HepG2 (cell line): ENCODE measurements at regions not wholly inside any gene's neighbourhood (a gene's known extent, or its start where the extent isn't known, plus 50 kb on each side); places are given as distances from the start of the nearest gene placed in this dataset.

Experiments used
- DMAP1 ChIP-seq: IDR thresholded peaks from 2 replicates; pipeline ENCODE4 v1.6.1; 2016
- DNMT1 ChIP-seq: sonication (generic); formaldehyde crosslinking; IDR thresholded peaks from 2 replicates; pipeline ENCODE4 v1.5.1; 2020; ENCODE audit warnings: mild to moderate bottlenecking, missing genetic modification reagents
- EHMT2 ChIP-seq: fragments of 200-600 bp; sonication (generic); IDR thresholded peaks from 2 replicates; pipeline ENCODE4 v1.7.0; 2017; ENCODE audit warnings: antibody characterized with exemption, low read depth, low read length, borderline replicate concordance
- JDP2 ChIP-seq: sonication (generic); formaldehyde crosslinking; IDR thresholded peaks from 2 replicates; pipeline ENCODE4 v1.8.1; 2022; ENCODE audit warnings: missing genetic modification reagents, borderline replicate concordance
- KLF9 ChIP-seq: IDR thresholded peaks from 2 replicates; pipeline ENCODE4 v1.6.1; 2016; ENCODE audit warnings: low read depth
- MEIS1 ChIP-seq: sonication (generic); formaldehyde crosslinking; IDR thresholded peaks from 2 replicates; pipeline ENCODE4 v1.9.0; 2021; ENCODE audit warnings: mild to moderate bottlenecking, missing genetic modification reagents, moderate library complexity, borderline replicate concordance
- MYNN ChIP-seq: sonication (generic); formaldehyde crosslinking; IDR thresholded peaks from 2 replicates; pipeline ENCODE4 v1.4.0; 2020; ENCODE audit warnings: mild to moderate bottlenecking, low read depth, missing genetic modification reagents
- NFYB ChIP-seq: sonication (generic); formaldehyde crosslinking; IDR thresholded peaks from 2 replicates; pipeline ENCODE4 v1.4.0; 2020; ENCODE audit warnings: missing genetic modification reagents
- PLRG1 ChIP-seq: fragments of 450-650 bp; conservative IDR thresholded peaks from 2 replicates; pipeline ENCODE4 v1.6.1; 2016
- POLR2A ChIP-seq, 2 experiments: IDR thresholded peaks; 2 replicates each; pipeline ENCODE4 v1.6.1; 2011; ENCODE audit warnings: low read depth in 2 of 2, low read length in 2 of 2, mild to moderate bottlenecking in 1 of 2, moderate library complexity in 1 of 2; ENCODE audit not compliant: insufficient read depth in 1 of 2
- RBFOX2 ChIP-seq: fragments of 200-400 bp; formaldehyde crosslinking; IDR thresholded peaks from 2 replicates; pipeline ENCODE4 v1.6.1; 2017; ENCODE audit warnings: low read depth, mild to moderate bottlenecking, low read length
- RBM22 ChIP-seq: fragments of 200-400 bp; formaldehyde crosslinking; optimal IDR thresholded peaks from 2 replicates; pipeline ENCODE3; 2017; ENCODE audit warnings: mild to moderate bottlenecking, low read length, moderate library complexity
- REL ChIP-seq: sonication (generic); formaldehyde crosslinking; conservative IDR thresholded peaks from 2 replicates; pipeline ENCODE4 v1.8.0; 2022; ENCODE audit warnings: mild to moderate bottlenecking, missing genetic modification reagents, moderate library complexity
- SATB2 ChIP-seq: sonication (generic); formaldehyde crosslinking; IDR thresholded peaks from 2 replicates; pipeline ENCODE4 v1.5.0; 2020; ENCODE audit warnings: missing genetic modification reagents
- SP2 ChIP-seq: sonication (generic); formaldehyde crosslinking; IDR thresholded peaks from 2 replicates; pipeline ENCODE4 v1.5.1; 2020; ENCODE audit warnings: mild to moderate bottlenecking, missing genetic modification reagents
- ZFP41 ChIP-seq: sonication (generic); formaldehyde crosslinking; IDR thresholded peaks from 2 replicates; pipeline ENCODE4 v1.4.0; 2020; ENCODE audit warnings: mild to moderate bottlenecking, missing genetic modification reagents, borderline replicate concordance
- ZMYM4 ChIP-seq: sonication (generic); formaldehyde crosslinking; IDR thresholded peaks from 2 replicates; pipeline ENCODE4 v1.8.1; 2023; ENCODE audit warnings: mild to moderate bottlenecking, missing genetic modification reagents
- ZNF136 ChIP-seq: sonication (generic); formaldehyde crosslinking; IDR thresholded peaks from 2 replicates; pipeline ENCODE4 v1.8.1; 2022; ENCODE audit warnings: low read depth, mild to moderate bottlenecking, moderate library complexity, missing genetic modification reagents
- ZNF17 ChIP-seq: sonication (generic); formaldehyde crosslinking; IDR thresholded peaks from 2 replicates; pipeline ENCODE4 v1.5.0; 2020; ENCODE audit warnings: mild to moderate bottlenecking, missing genetic modification reagents
- ZNF34 ChIP-seq: sonication (generic); formaldehyde crosslinking; IDR thresholded peaks from 2 replicates; pipeline ENCODE4 v1.4.0; 2020; ENCODE audit warnings: mild to moderate bottlenecking, missing genetic modification reagents, borderline replicate concordance
- TF ChIP-seq, protein P1 (sequence below): sonication (generic); formaldehyde crosslinking; conservative IDR thresholded peaks from 2 replicates; pipeline ENCODE4 v1.8.0; 2022; ENCODE audit warnings: mild to moderate bottlenecking, moderate library complexity, missing genetic modification reagents
- TF ChIP-seq, protein P2 (sequence below): sonication (generic); formaldehyde crosslinking; IDR thresholded peaks from 2 replicates; pipeline ENCODE4 v1.9.0; 2021; ENCODE audit warnings: missing genetic modification reagents, mild to moderate bottlenecking, borderline replicate concordance
- TF ChIP-seq, protein P3 (sequence below): sonication (generic); formaldehyde crosslinking; IDR thresholded peaks from 2 replicates; pipeline ENCODE4 v1.8.1; 2022; ENCODE audit warnings: low read depth, mild to moderate bottlenecking, missing genetic modification reagents
- TF ChIP-seq, protein P4 (sequence below): sonication (generic); formaldehyde crosslinking; IDR thresholded peaks from 2 replicates; pipeline ENCODE4 v1.5.1; 2020; ENCODE audit warnings: missing genetic modification reagents, mild to moderate bottlenecking, borderline replicate concordance
- TF ChIP-seq, protein P5 (sequence below): IDR thresholded peaks from 2 replicates; pipeline ENCODE4 v1.6.1; 2016

DNA sequence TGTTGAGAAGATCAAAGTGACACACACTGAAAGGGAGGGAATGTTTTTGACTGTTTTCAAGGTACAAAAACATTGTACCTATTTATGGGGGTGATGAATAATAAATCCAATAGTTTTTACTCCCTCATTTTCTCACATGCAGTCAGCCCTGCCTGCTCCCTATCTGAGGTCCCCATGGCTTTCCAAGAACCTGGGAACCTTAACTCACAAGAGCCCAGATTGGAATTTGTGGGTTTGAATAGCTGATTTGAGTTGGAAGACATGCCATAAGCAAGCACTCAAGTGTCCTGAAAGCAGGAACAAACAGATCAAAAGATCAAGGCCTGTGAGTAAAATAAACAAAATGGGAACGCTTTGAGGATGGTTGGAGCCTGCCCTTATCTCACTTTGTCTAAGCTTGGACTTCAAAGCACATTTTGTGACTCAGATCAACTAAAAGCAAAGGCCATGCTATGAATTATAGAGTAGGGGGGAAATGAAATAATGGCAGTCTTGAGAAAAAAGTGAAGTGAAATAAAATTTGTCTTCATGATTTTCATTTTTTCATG lies 136.6 kb downstream of the LYPLAL1 start (continued):
- 0 out of 2 replicates have a peak, but pooled peaks have one; percentile 62 for TF ChIP-seq MEIS1 (CRISPR knock-in tag)
- no peak for TF ChIP-seq POLR2A (IDR thresholded peaks at IDR 0.05; ENCODE audit: insufficient read depth in 1 of 2, low read depth in 2 of 2, low read length in 2 of 2)
- peak; percentile 41; the same call in 1 of the 2 replicates for TF ChIP-seq DMAP1 (CRISPR knock-in tag)
- no peak for TF ChIP-seq KLF9 (CRISPR knock-in tag)
- peak; percentile 95 for TF ChIP-seq ZMYM4
- no peak; the same call in 1 of the 2 replicates for TF ChIP-seq SATB2
- TF ChIP-seq, protein P1, sequence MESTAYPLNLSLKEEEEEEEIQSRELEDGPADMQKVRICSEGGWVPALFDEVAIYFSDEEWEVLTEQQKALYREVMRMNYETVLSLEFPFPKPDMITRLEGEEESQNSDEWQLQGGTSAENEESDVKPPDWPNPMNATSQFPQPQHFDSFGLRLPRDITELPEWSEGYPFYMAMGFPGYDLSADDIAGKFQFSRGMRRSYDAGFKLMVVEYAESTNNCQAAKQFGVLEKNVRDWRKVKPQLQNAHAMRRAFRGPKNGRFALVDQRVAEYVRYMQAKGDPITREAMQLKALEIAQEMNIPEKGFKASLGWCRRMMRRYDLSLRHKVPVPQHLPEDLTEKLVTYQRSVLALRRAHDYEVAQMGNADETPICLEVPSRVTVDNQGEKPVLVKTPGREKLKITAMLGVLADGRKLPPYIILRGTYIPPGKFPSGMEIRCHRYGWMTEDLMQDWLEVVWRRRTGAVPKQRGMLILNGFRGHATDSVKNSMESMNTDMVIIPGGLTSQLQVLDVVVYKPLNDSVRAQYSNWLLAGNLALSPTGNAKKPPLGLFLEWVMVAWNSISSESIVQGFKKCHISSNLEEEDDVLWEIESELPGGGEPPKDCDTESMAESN: 0 out of 2 replicates have a peak, but pooled peaks have one; percentile 33
- TF ChIP-seq, protein P2, sequence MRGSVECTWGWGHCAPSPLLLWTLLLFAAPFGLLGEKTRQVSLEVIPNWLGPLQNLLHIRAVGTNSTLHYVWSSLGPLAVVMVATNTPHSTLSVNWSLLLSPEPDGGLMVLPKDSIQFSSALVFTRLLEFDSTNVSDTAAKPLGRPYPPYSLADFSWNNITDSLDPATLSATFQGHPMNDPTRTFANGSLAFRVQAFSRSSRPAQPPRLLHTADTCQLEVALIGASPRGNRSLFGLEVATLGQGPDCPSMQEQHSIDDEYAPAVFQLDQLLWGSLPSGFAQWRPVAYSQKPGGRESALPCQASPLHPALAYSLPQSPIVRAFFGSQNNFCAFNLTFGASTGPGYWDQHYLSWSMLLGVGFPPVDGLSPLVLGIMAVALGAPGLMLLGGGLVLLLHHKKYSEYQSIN (CRISPR knock-in tag): no peak
- TF ChIP-seq RBM22: no peak
- TF ChIP-seq, protein P3, sequence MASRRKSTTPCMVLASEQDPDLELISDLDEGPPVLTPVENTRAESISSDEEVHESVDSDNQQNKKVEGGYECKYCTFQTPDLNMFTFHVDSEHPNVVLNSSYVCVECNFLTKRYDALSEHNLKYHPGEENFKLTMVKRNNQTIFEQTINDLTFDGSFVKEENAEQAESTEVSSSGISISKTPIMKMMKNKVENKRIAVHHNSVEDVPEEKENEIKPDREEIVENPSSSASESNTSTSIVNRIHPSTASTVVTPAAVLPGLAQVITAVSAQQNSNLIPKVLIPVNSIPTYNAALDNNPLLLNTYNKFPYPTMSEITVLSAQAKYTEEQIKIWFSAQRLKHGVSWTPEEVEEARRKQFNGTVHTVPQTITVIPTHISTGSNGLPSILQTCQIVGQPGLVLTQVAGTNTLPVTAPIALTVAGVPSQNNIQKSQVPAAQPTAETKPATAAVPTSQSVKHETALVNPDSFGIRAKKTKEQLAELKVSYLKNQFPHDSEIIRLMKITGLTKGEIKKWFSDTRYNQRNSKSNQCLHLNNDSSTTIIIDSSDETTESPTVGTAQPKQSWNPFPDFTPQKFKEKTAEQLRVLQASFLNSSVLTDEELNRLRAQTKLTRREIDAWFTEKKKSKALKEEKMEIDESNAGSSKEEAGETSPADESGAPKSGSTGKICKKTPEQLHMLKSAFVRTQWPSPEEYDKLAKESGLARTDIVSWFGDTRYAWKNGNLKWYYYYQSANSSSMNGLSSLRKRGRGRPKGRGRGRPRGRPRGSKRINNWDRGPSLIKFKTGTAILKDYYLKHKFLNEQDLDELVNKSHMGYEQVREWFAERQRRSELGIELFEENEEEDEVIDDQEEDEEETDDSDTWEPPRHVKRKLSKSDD: no peak
- peak; percentile 94 for TF ChIP-seq EHMT2
- TF ChIP-seq, protein P4, sequence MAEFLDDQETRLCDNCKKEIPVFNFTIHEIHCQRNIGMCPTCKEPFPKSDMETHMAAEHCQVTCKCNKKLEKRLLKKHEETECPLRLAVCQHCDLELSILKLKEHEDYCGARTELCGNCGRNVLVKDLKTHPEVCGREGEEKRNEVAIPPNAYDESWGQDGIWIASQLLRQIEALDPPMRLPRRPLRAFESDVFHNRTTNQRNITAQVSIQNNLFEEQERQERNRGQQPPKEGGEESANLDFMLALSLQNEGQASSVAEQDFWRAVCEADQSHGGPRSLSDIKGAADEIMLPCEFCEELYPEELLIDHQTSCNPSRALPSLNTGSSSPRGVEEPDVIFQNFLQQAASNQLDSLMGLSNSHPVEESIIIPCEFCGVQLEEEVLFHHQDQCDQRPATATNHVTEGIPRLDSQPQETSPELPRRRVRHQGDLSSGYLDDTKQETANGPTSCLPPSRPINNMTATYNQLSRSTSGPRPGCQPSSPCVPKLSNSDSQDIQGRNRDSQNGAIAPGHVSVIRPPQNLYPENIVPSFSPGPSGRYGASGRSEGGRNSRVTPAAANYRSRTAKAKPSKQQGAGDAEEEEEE: no peak
- TF ChIP-seq PLRG1: no peak
- no peak for TF ChIP-seq DNMT1 (CRISPR knock-in tag)
- TF ChIP-seq REL (CRISPR knock-in tag): no peak
- no peak for TF ChIP-seq ZFP41 (CRISPR knock-in tag)
- TF ChIP-seq, protein P5, sequence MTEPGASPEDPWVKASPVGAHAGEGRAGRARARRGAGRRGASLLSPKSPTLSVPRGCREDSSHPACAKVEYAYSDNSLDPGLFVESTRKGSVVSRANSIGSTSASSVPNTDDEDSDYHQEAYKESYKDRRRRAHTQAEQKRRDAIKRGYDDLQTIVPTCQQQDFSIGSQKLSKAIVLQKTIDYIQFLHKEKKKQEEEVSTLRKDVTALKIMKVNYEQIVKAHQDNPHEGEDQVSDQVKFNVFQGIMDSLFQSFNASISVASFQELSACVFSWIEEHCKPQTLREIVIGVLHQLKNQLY (CRISPR knock-in tag): peak; percentile 76; the same call in 1 of the 2 replicates
- no peak for TF ChIP-seq JDP2 (CRISPR knock-in tag)
- no peak for TF ChIP-seq MYNN (CRISPR knock-in tag)
- TF ChIP-seq SP2 (CRISPR knock-in tag): no peak
- TF ChIP-seq RBFOX2: no peak
- TF ChIP-seq ZNF17 (CRISPR knock-in tag): no peak
- no peak for TF ChIP-seq NFYB (CRISPR knock-in tag)
- TF ChIP-seq ZNF34 (CRISPR knock-in tag): no peak
- no peak for TF ChIP-seq ZNF136 (CRISPR knock-in tag)
